ENCODE measurements at regions not wholly inside any gene's neighbourhood (a gene's known extent, or its start where the extent isn't known, plus 50 kb on each side); places are given as distances from the start of the nearest gene placed in this dataset.

DNA sequence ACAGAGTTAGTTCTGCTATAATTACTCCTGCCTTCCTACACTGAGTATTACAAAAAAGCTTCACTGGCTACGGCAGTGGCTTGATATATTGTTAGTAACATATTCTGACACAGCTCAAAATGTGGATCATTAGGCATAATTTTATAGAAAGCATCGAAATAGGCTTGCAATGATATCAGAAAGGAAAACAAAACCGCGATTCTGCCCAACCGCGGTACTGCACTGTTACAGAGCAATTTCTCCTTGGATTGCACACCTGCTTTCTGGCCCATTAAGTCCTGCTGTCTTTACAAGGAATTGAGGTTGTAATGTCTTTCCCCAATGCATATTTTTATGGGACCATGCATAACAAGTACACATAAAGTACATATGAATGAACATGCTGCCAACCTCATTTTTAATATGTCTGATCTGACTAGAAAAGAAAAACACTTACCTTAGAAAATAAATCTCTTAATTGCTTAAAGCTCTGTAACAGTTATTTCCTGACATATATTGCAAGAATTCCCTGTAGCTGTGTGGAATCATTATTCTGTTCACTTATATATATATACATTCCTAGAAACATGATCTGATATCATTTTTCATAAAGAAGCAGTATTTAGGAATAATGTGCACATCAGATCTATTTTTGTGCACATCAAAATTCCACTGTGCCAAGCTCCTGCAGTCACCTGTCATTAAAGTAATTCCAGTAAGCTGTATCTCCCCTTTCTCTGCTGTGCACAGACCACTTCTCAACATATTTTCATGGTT, 763.9 kb downstream of the HACE1 start:
- Histone ChIP-seq H3K4me3 (ENCODE audit: insufficient read depth, low read depth, low read length) (no peak overlapping the region), H3K27me3 (ENCODE audit: control insufficient read depth, insufficient read depth, low read length, poor library complexity, severe bottlenecking) (no peaks in the 10 kb centered on the region), H3K27ac (ENCODE audit: insufficient read depth, low read depth, low read length, poor library complexity, severe bottlenecking) (no peak overlapping the region), H3K4me1 (ENCODE audit: control insufficient read depth, insufficient read depth, low read length) (no peaks in the 10 kb centered on the region), H3K36me3 (ENCODE audit: control insufficient read depth, insufficient read depth, low read length) (no peaks in the 10 kb centered on the region), H3K9me3 (ENCODE audit: control insufficient read depth, low read length) (no peaks in the 10 kb centered on the region)
- 92 to 97% methylated on average over 5 to 6 of the region's 6 CpGs for WGBS, 2 experiments

DNA sequence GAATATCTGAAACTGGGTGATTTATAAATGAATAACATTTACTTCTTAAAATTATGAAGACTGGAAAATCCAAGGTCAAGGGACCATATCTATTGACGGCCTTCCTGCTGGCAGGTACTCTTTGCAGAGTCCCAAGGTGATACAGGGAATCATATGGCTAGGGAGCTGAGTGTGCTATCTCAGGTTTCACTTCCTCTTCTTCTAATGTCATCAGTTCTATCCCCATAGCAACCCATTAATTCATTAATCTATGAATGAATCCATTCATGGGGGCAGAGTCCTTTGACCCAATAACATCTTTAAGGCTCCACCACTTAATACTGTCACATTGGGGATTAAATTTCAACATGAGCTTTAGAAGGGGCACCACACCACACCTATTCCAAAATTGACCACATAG, 772.0 kb downstream of the HACE1 start:
- 100% methylated on average over 1 of the region's 1 CpG for WGBS, 2 experiments
- no peaks in the 10 kb centered on the region for H3K9me3 ChIP-seq (ENCODE audit: control insufficient read depth, low read length)
- H3K27ac ChIP-seq (ENCODE audit: insufficient read depth, low read depth, low read length, poor library complexity, severe bottlenecking): no peak overlapping the region
- no peaks in the 10 kb centered on the region for H3K36me3 ChIP-seq (ENCODE audit: control insufficient read depth, insufficient read depth, low read length)
- no peaks in the 10 kb centered on the region for H3K27me3 ChIP-seq (ENCODE audit: control insufficient read depth, insufficient read depth, low read length, poor library complexity, severe bottlenecking)
- H3K4me1 ChIP-seq (ENCODE audit: control insufficient read depth, insufficient read depth, low read length): no peaks in the 10 kb centered on the region
- H3K4me3 ChIP-seq (ENCODE audit: insufficient read depth, low read depth, low read length): no peak overlapping the region

DNA sequence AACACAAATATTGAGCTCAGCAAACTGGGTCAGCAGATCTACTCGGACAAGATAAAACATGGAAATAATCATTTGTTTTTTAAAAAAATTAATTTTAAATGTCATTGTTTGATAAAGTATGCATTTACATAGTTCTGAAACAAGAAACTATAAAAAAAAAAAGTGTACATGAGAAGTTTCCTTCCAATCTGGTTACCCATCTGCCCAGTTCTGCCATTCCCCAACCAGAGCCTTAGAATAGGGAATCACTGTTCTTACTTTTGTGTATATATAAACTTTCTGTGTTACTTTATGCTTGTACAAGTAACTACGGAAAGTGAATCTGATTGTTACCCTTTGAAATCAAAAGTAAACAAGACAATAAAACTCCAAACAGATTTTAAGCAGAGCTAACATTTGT, 791.4 kb downstream of the HACE1 start:
- no peaks in the 10 kb centered on the region for H3K36me3 ChIP-seq (ENCODE audit: control insufficient read depth, insufficient read depth, low read length)
- no peak overlapping the region for H3K27ac ChIP-seq (ENCODE audit: insufficient read depth, low read depth, low read length, poor library complexity, severe bottlenecking)
- no peak overlapping the region for H3K4me3 ChIP-seq (ENCODE audit: insufficient read depth, low read depth, low read length)
- WGBS, 2 experiments: 71% methylated on average over 1 of the region's 2 CpGs; no CpG with 5 or more reads in 1 of the 2 experiments
- H3K9me3 ChIP-seq (ENCODE audit: control insufficient read depth, low read length): no peaks in the 10 kb centered on the region
- no peaks in the 10 kb centered on the region for H3K4me1 ChIP-seq (ENCODE audit: control insufficient read depth, insufficient read depth, low read length)
- H3K27me3 ChIP-seq (ENCODE audit: control insufficient read depth, insufficient read depth, low read length, poor library complexity, severe bottlenecking): no peaks in the 10 kb centered on the region

DNA sequence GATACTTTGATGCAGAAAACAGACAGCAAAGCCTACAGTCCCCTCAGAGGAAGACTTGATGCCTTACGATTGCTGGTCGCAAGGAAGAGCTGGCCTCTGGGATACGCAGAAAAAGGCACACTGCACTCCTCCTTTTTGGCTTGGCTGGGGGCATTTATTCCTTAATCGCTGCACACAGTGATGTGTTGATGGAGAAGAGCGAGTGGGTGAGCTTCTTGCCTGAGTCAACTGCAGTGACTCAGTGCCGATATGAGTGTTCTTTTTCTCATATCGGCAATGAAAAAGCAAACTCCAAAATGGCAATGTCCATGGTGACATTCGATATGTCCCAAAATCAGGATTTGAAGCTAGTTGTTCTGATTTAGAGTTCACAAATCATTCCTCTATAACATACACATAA, 794.8 kb downstream of the HACE1 start:
- 87 to 88% methylated on average over 8 of the region's 8 CpGs for WGBS, 2 experiments
- H3K36me3 ChIP-seq (ENCODE audit: control insufficient read depth, insufficient read depth, low read length): no peaks in the 10 kb centered on the region
- no peaks in the 10 kb centered on the region for H3K27me3 ChIP-seq (ENCODE audit: control insufficient read depth, insufficient read depth, low read length, poor library complexity, severe bottlenecking)
- H3K4me1 ChIP-seq (ENCODE audit: control insufficient read depth, insufficient read depth, low read length): no peaks in the 10 kb centered on the region
- no peaks in the 10 kb centered on the region for H3K9me3 ChIP-seq (ENCODE audit: control insufficient read depth, low read length)
- H3K4me3 ChIP-seq (ENCODE audit: insufficient read depth, low read depth, low read length): no peak overlapping the region
- H3K27ac ChIP-seq (ENCODE audit: insufficient read depth, low read depth, low read length, poor library complexity, severe bottlenecking): no peak overlapping the region

DNA sequence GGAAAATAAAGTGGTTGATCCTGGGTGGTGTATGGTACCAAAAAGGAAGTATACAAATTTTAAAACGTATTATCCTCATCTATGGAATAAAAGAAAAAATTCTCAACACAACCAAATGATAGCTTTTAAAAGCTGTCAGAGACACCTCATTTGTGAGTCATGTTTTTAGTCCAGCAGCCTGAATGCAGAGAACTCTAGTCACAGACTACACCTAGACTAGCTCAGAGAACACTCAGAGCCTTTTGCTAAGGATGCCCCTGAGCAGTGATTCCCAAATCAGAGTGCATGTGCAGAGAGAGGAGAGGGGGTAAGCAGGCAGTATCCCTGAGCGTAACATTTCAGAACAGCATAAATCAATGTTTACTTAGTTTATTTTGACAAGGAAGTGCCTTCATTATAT, 809.3 kb downstream of the HACE1 start:
- no peak overlapping the region for H3K27ac ChIP-seq (ENCODE audit: insufficient read depth, low read depth, low read length, poor library complexity, severe bottlenecking)
- H3K9me3 ChIP-seq (ENCODE audit: control insufficient read depth, low read length): no peaks in the 10 kb centered on the region
- no peak overlapping the region for H3K4me3 ChIP-seq (ENCODE audit: insufficient read depth, low read depth, low read length)
- WGBS, 2 experiments: 83 to 92% methylated on average over 1 to 2 of the region's 2 CpGs
- no peaks in the 10 kb centered on the region for H3K27me3 ChIP-seq (ENCODE audit: control insufficient read depth, insufficient read depth, low read length, poor library complexity, severe bottlenecking)
- no peaks in the 10 kb centered on the region for H3K36me3 ChIP-seq (ENCODE audit: control insufficient read depth, insufficient read depth, low read length)
- H3K4me1 ChIP-seq (ENCODE audit: control insufficient read depth, insufficient read depth, low read length): no peaks in the 10 kb centered on the region

DNA sequence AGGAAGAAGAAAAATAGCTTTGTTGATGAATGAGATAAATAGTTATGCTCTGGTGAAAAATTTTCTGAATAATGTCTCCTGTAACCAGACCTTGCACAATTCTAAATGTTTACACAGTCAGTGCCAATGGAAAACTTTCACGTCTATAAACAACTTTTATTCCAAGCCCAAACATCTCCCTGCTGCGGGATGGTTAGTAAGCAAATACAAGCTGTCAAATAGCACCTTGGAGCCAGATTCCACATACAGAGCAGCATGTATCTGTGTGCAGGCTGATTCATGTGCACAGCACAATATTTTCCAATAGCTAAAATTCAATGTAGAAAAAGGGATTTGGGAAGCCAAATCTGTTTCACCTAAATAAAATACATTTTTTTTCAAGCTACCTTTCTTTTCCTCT, 813.3 kb downstream of the HACE1 start:
- Histone ChIP-seq H3K36me3 (ENCODE audit: control insufficient read depth, insufficient read depth, low read length) (no peaks in the 10 kb centered on the region), H3K4me3 (ENCODE audit: insufficient read depth, low read depth, low read length) (no peak overlapping the region), H3K9me3 (ENCODE audit: control insufficient read depth, low read length) (no peaks in the 10 kb centered on the region), H3K4me1 (ENCODE audit: control insufficient read depth, insufficient read depth, low read length) (no peaks in the 10 kb centered on the region), H3K27me3 (ENCODE audit: control insufficient read depth, insufficient read depth, low read length, poor library complexity, severe bottlenecking) (no peaks in the 10 kb centered on the region), H3K27ac (ENCODE audit: insufficient read depth, low read depth, low read length, poor library complexity, severe bottlenecking) (no peak overlapping the region)
- 93 to 97% methylated on average over 2 of the region's 2 CpGs for WGBS, 2 experiments

GRCh38 chr6:104031346-104031745, 828.4 kb downstream of the HACE1 start:
- H3K4me3 ChIP-seq (ENCODE audit: insufficient read depth, low read depth, low read length): no peak overlapping the region
- no peaks in the 10 kb centered on the region for H3K27me3 ChIP-seq (ENCODE audit: control insufficient read depth, insufficient read depth, low read length, poor library complexity, severe bottlenecking)
- no peaks in the 10 kb centered on the region for H3K9me3 ChIP-seq (ENCODE audit: control insufficient read depth, low read length)
- no peak overlapping the region for H3K27ac ChIP-seq (ENCODE audit: insufficient read depth, low read depth, low read length, poor library complexity, severe bottlenecking)
- 100% methylated on average over 1 of the region's 1 CpG; no CpG with 5 or more reads in 1 of the 2 experiments for WGBS, 2 experiments
- no peaks in the 10 kb centered on the region for H3K4me1 ChIP-seq (ENCODE audit: control insufficient read depth, insufficient read depth, low read length)
- no peaks in the 10 kb centered on the region for H3K36me3 ChIP-seq (ENCODE audit: control insufficient read depth, insufficient read depth, low read length)

GRCh38 chr6:104022126-104022525, 837.6 kb downstream of the HACE1 start:
- Histone ChIP-seq H3K4me3 (ENCODE audit: insufficient read depth, low read depth, low read length) (no peak overlapping the region), H3K36me3 (ENCODE audit: control insufficient read depth, insufficient read depth, low read length) (no peaks in the 10 kb centered on the region), H3K27me3 (ENCODE audit: control insufficient read depth, insufficient read depth, low read length, poor library complexity, severe bottlenecking) (no peaks in the 10 kb centered on the region), H3K4me1 (ENCODE audit: control insufficient read depth, insufficient read depth, low read length) (no peaks in the 10 kb centered on the region), H3K9me3 (ENCODE audit: control insufficient read depth, low read length) (no peaks in the 10 kb centered on the region), H3K27ac (ENCODE audit: insufficient read depth, low read depth, low read length, poor library complexity, severe bottlenecking) (no peak overlapping the region)

DNA sequence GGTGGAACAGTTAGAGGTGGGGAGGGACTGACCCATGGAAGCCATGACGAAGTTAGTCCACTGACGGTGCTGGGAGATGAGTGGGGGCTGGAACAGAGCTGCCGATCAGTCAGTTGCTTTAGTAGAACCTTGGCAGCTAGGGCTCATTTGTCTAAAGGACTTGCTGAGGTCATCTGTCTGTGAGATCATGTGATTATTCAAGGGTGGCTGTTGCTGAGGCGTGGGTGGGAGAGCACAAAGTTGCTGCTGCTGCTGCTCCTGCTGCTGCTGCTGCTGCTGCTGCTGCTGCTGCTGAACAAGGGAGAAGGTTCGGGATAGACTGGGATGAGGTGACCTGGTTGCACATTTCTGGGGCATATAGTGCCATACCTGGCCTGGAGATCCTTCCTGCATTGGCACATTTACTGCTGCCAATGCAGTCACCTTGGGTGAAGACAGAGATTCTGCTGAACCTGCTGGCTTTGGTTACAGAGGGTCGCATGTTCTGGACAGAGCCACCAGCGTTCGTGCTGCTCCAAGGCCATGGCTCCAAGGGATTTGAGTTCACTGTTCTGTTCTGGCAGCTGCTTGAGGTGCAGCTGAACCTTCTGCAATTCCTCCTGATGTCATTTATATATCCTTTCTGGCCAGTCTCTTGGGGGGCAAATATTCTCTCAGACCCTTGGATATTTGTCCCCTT, 840.5 kb downstream of the HACE1 start:
- Histone ChIP-seq H3K27ac (ENCODE audit: insufficient read depth, low read depth, low read length, poor library complexity, severe bottlenecking) (no peak overlapping the region), H3K4me3 (ENCODE audit: insufficient read depth, low read depth, low read length) (no peak overlapping the region), H3K36me3 (ENCODE audit: control insufficient read depth, insufficient read depth, low read length) (no peaks in the 10 kb centered on the region), H3K9me3 (ENCODE audit: control insufficient read depth, low read length) (no peaks in the 10 kb centered on the region), H3K27me3 (ENCODE audit: control insufficient read depth, insufficient read depth, low read length, poor library complexity, severe bottlenecking) (no peaks in the 10 kb centered on the region), H3K4me1 (ENCODE audit: control insufficient read depth, insufficient read depth, low read length) (no peaks in the 10 kb centered on the region)
- 91 to 93% methylated on average over 8 of the region's 8 CpGs for WGBS, 2 experiments

DNA sequence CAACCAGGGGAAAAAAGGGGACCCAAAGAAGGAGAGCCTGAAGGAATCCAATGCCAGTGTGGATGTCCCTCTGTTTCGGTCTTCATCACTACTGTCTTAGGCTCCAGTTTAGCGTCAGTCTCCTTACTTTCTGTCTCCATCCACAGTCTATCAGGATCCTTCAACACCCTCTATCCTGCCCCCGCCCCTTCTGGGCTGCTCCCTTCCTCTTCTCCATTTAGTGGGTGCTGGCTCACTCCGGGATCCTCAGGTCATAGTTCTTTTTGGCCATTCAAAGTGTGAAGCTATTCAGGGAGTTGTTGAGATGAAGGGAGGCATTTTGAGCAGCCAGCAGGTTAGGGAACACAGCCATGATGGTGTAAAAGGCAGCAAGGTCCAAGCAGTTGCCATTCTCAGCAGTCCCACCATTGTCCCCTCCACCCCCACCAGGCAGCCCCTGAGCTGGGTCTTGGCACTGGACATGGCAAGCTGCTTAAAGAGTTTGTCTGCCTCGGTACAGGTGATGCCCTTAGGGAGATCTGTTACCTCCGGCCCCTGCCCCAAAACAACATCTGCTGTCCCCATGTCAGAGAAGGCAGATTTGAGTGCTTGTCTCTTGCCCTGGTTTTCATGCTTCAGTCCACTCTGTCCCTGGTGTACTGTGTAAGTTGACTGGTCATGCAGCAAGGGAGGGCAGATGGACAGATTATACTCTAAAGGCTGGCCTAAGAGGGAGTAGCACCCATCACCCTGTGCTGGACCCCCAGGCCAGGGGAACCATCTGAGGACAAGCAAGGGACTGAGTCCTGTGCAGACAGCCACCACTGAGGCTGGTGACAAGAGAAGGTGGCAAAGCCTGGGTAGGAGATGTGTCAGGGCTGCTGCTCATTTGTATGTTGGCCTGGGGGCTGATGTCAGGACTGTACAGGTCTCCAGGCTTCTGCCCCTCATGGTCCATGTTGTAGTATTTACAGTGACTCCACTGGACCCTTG, 842.0 kb downstream of the HACE1 start:
- Histone ChIP-seq H3K27ac (ENCODE audit: insufficient read depth, low read depth, low read length, poor library complexity, severe bottlenecking) (no peak overlapping the region), H3K27me3 (ENCODE audit: control insufficient read depth, insufficient read depth, low read length, poor library complexity, severe bottlenecking) (no peaks in the 10 kb centered on the region), H3K36me3 (ENCODE audit: control insufficient read depth, insufficient read depth, low read length) (no peaks in the 10 kb centered on the region), H3K4me1 (ENCODE audit: control insufficient read depth, insufficient read depth, low read length) (no peaks in the 10 kb centered on the region), H3K4me3 (ENCODE audit: insufficient read depth, low read depth, low read length) (no peak overlapping the region), H3K9me3 (ENCODE audit: control insufficient read depth, low read length) (no peaks in the 10 kb centered on the region)
- WGBS, 2 experiments: 93 to 96% methylated on average over 6 of the region's 6 CpGs
